HCT116 (cell line): ENCODE measurements at regions not wholly inside any gene's neighbourhood (a gene's known extent, or its start where the extent isn't known, plus 50 kb on each side); places are given as distances from the start of the nearest gene placed in this dataset.

Experiments
- ATAC-seq: fragments of 200-7000 bp; cut with Tn5 transposase; 2 replicates; pipeline ENCODE4 v1.9.1; 2020; ENCODE audit warnings: mild to moderate bottlenecking, moderate library complexity
- BruUV-seq: library from RNA; stranded (reverse); fragments of 400-500 nt; replicated peaks from 2 replicates; lab custom pipeline; 2021; lab: Mats Ljungman, UMichigan
- CTCF ChIA-PET: fragments of 300-600 bp; sonication (Branson Sonifier 250); formaldehyde crosslinking; loops from one replicate; lab custom pipeline; 2021; ENCODE audit warnings: antibody characterized with exemption; lab: Charles Lee
- POLR2A ChIA-PET: fragments of 300-600, 350-600 bp; sonication (Branson Sonifier 250); formaldehyde crosslinking; loops from one replicate; lab custom pipeline; 2021; ENCODE audit warnings: antibody characterized with exemption; lab: Charles Lee
- RAD21 ChIA-PET, 2 experiments: fragments of 300-600 bp; sonication (Branson Sonifier 250); formaldehyde crosslinking; loops; one replicate each; lab custom pipeline; 2023; ENCODE audit warnings: low total read pairs in 2 of 2; ENCODE audit not compliant: uncharacterized antibody in 2 of 2, unreplicated experiment in 2 of 2, low non-redundant PET in 1 of 2; lab: Charles Lee
- DNase-seq: peaks from one replicate; pipeline ENCODE4 v3.0.0-alpha.2; 2010; ENCODE audit warnings: low read depth, low spot score
- H2AFZ ChIP-seq: fragments of 200-600 bp; shearing (Covaris generic), sonication (generic); 2 replicates; pipeline ENCODE4 v1.6.1; 2017; ENCODE audit warnings: low read depth, mixed run types, mixed read lengths, antibody characterized with exemption, low read length; ENCODE audit not compliant: poor library complexity, severe bottlenecking
- H3K27ac ChIP-seq: 2 replicates; pipeline ENCODE4 v1.5.1; 2012; ENCODE audit warnings: low read depth, low read length
- H3K27me3 ChIP-seq: fragments of 200-600 bp; sonication (generic); 2 replicates; pipeline ENCODE4 v1.6.1; 2016; ENCODE audit warnings: mixed run types, low read length, mixed read lengths; ENCODE audit not compliant: insufficient read depth
- H3K36me3 ChIP-seq, 2 experiments: fragments of 200-500 bp in 1 of 2; fragments of 200-600 bp in 1 of 2; sonication (Bioruptor generic) in 1 of 2; sonication (generic) in 1 of 2; 2 replicates each; pipeline versions ENCODE4 v1.5.1 to v1.6.1; 2014 to 2016; ENCODE audit warnings: low read length in 2 of 2, inconsistent platforms in 1 of 2, mixed read lengths in 1 of 2, mixed run types in 1 of 2; ENCODE audit not compliant: insufficient read depth in 2 of 2, control insufficient read depth in 1 of 2
- H3K4me1 ChIP-seq, 2 experiments: fragments of 200-600 bp in 1 of 2; sonication (generic) in 1 of 2; 2 replicates each; pipeline versions ENCODE4 v1.5.1 to v1.6.1; 2012 to 2017; ENCODE audit warnings: low read length in 2 of 2, inconsistent platforms in 1 of 2, mild to moderate bottlenecking in 1 of 2, mixed read lengths in 1 of 2, mixed run types in 1 of 2, moderate library complexity in 1 of 2; ENCODE audit not compliant: insufficient read depth in 2 of 2, control insufficient read depth in 1 of 2
- H3K4me2 ChIP-seq: fragments of 200-600 bp; sonication (generic); 2 replicates; pipeline ENCODE4 v1.6.1; 2017; ENCODE audit warnings: mixed run types, low read length, mixed read lengths
- H3K4me3 ChIP-seq, 2 experiments: fragments of 200-600 bp in 1 of 2; sonication (generic) in 1 of 2; replicated peaks in 1 of 2; 2 replicates each; pipeline ENCODE4 v1.5.1; 2011 to 2016; ENCODE audit warnings: low read length in 2 of 2, control low read depth in 1 of 2, low read depth in 1 of 2, mild to moderate bottlenecking in 1 of 2, mixed read lengths in 1 of 2, mixed run types in 1 of 2
- H3K79me2 ChIP-seq: fragments of 200-600 bp; sonication (generic); 2 replicates; pipeline ENCODE4 v1.6.1; 2017; ENCODE audit warnings: mild to moderate bottlenecking, mixed run types, low read length, moderate library complexity, mixed read lengths; ENCODE audit not compliant: insufficient read depth
- H3K9ac ChIP-seq: fragments of 200-600 bp; sonication (generic); 2 replicates; pipeline ENCODE4 v1.6.1; 2016; ENCODE audit warnings: low read length, mixed read lengths
- H3K9me2 ChIP-seq: fragments of 200-600 bp; sonication (generic), shearing (Covaris generic); 2 replicates; pipeline ENCODE4 v1.6.1; 2017; ENCODE audit warnings: mixed run types, mild to moderate bottlenecking, moderate library complexity; ENCODE audit not compliant: insufficient read depth
- H3K9me3 ChIP-seq, 2 experiments: fragments of 200-500 bp in 1 of 2; fragments of 200-600 bp in 1 of 2; sonication (Bioruptor generic) in 1 of 2; sonication (generic) in 1 of 2; 2 replicates each; pipeline ENCODE4 v1.6.1; 2014 to 2017; ENCODE audit warnings: low read length in 2 of 2, mixed read lengths in 2 of 2, inconsistent platforms in 1 of 2, low read depth in 1 of 2, mild to moderate bottlenecking in 1 of 2, mixed run types in 1 of 2, moderate library complexity in 1 of 2; ENCODE audit not compliant: control insufficient read depth in 1 of 2, insufficient read depth in 1 of 2
- H4K20me1 ChIP-seq: fragments of 200-600 bp; sonication (generic), shearing (Covaris generic); 2 replicates; pipeline ENCODE4 v1.6.1; 2017; ENCODE audit warnings: mixed run types, mild to moderate bottlenecking, moderate library complexity; ENCODE audit not compliant: insufficient read depth
- CBX3 ChIP-seq: IDR thresholded peaks from 2 replicates; pipeline ENCODE4 v1.6.1; 2012; ENCODE audit warnings: low read depth
- CTCF ChIP-seq, 3 experiments: fragments of 200-600 bp in 1 of 3; sonication (generic) in 1 of 3; IDR thresholded peaks in 2 of 3; conservative IDR thresholded peaks in 1 of 3; 2 replicates each; pipeline ENCODE4 v1.5.1; 2012 to 2017; ENCODE audit warnings: low read depth in 2 of 3, low read length in 2 of 3, antibody characterized with exemption in 1 of 3, borderline replicate concordance in 1 of 3, control low read depth in 1 of 3, mild to moderate bottlenecking in 1 of 3, mixed read lengths in 1 of 3, mixed run types in 1 of 3, moderate library complexity in 1 of 3; ENCODE audit not compliant: insufficient read depth in 1 of 3
- EGR1 ChIP-seq: IDR thresholded peaks from 2 replicates; pipeline ENCODE4 v1.6.1; 2012; ENCODE audit warnings: low read depth
- EZH2 ChIP-seq: fragments of 200-600 bp; sonication (generic); IDR thresholded peaks from 2 replicates; pipeline ENCODE4 v1.6.1; 2017; ENCODE audit warnings: antibody characterized with exemption, mixed run types
- FOSL1 ChIP-seq: IDR thresholded peaks from 2 replicates; pipeline ENCODE4 v1.6.1; 2012; ENCODE audit warnings: low read depth
- JUND ChIP-seq: IDR thresholded peaks from 2 replicates; pipeline ENCODE4 v1.6.1; 2012
- POLR2AphosphoS5 ChIP-seq: IDR thresholded peaks from 2 replicates; pipeline ENCODE4 v1.6.1; 2011; ENCODE audit warnings: mild to moderate bottlenecking, low read depth, low read length, moderate library complexity
- REST ChIP-seq: IDR thresholded peaks from 2 replicates; pipeline ENCODE4 v1.6.1; 2012; ENCODE audit warnings: low read depth
- SIN3A ChIP-seq: IDR thresholded peaks from 2 replicates; pipeline ENCODE4 v1.6.1; 2012; ENCODE audit warnings: low read depth
- SP1 ChIP-seq: IDR thresholded peaks from 2 replicates; pipeline ENCODE4 v1.6.1; 2012; ENCODE audit warnings: low read depth
- SRF ChIP-seq: IDR thresholded peaks from 2 replicates; pipeline ENCODE4 v1.6.1; 2012; ENCODE audit warnings: low read depth
- YY1 ChIP-seq: IDR thresholded peaks from 2 replicates; pipeline ENCODE4 v1.6.1; 2011; ENCODE audit warnings: low read length, low read depth, moderate library complexity, mild to moderate bottlenecking; ENCODE audit not compliant: insufficient replicate concordance; ENCODE audit errors: extremely low read depth
- ZFX ChIP-seq: fragments of 450-650 bp; IDR thresholded peaks from 2 replicates; pipeline ENCODE4 v1.6.1; 2017
- ZNF274 ChIP-seq: fragments of 200-500 bp; sonication (Bioruptor generic); IDR thresholded peaks from 2 replicates; pipeline ENCODE4 v1.6.1; 2014; ENCODE audit warnings: mild to moderate bottlenecking, low read depth, low read length, inconsistent platforms
- intact Hi-C: fragments of 100-400 bp; cut with micrococcal nuclease; formaldehyde crosslinking; loops from 2 replicates; pipeline ENCODE4 v1.10.0; 2022
- TF ChIP-seq, protein P1 (sequence below): IDR thresholded peaks from 2 replicates; pipeline ENCODE4 v1.6.1; 2012
- TF ChIP-seq, protein P2 (sequence below): IDR thresholded peaks from 2 replicates; pipeline ENCODE4 v1.6.1; 2012

- no peaks in the 10 kb centered on the region; the same call in 1 of the 2 replicates for H3K27me3 ChIP-seq
- intact Hi-C loops: no loop called here
- POLR2A ChIA-PET: no interaction called here
- no peaks in the 10 kb centered on the region for H3K4me1 ChIP-seq
- H3K9me3 ChIP-seq: no peaks in the 10 kb centered on the region
- H3K4me3 ChIP-seq: no peak overlapping the region
- CTCF ChIA-PET: no interaction called here
- no peaks in the 10 kb centered on the region for H3K9me2 ChIP-seq
- no peaks in the 10 kb centered on the region for H3K79me2 ChIP-seq
- RAD21 ChIA-PET: no interaction called here
- H3K4me2 ChIP-seq: no peak overlapping the region
- ATAC-seq (no peak), DNase-seq (no peak)
- no peaks in the 10 kb centered on the region for H3K36me3 ChIP-seq
- TF ChIP-seq SIN3A (no peak), CBX3 (no peak), EZH2 (no peak), ZFX (no peak)
- TF ChIP-seq, all 23 proteins: peak for 0
- H3K9ac ChIP-seq: no peak overlapping the region
- no TSS peak for BruUV-seq
- no peak overlapping the region for H2AFZ ChIP-seq
- H4K20me1 ChIP-seq: no peaks in the 10 kb centered on the region
- no peak overlapping the region for H3K27ac ChIP-seq
These were observed 78.5 kb downstream of the SIPA1L2 start for GRCh38 chr1:232551386-232551785.

DNA sequence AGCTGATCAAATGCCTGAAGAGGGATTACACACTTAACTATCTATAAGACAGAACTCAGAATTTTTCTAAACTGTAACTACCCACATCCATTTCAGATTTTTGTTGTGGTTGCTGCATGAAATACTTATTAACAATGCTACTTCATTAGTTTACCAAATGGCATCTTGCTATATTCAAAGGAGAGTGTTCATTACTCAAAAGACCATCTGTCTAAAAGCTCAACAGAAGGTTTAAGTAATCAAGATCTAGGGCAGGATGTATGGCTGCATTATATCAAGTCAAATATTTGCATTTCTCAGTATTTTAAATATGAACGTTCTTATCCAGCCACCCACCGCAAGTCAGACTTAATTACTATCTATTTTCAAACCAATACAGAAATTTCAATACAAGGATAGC, 79.9 kb downstream of the SIPA1L2 start:
- Histone ChIP-seq H3K36me3 (no peaks in the 10 kb centered on the region), H2AFZ (no peak overlapping the region), H3K9ac (no peak overlapping the region), H3K9me2 (no peaks in the 10 kb centered on the region), H3K4me1 (no peaks in the 10 kb centered on the region), H3K9me3 (no peaks in the 10 kb centered on the region), H3K27me3 (no peaks in the 10 kb centered on the region; the same call in 1 of the 2 replicates), H3K4me3 (no peak overlapping the region), H3K79me2 (no peaks in the 10 kb centered on the region), H3K27ac (no peak overlapping the region), H4K20me1 (no peaks in the 10 kb centered on the region), H3K4me2 (no peak overlapping the region)
- ChIA-PET RAD21 (no interaction called here), POLR2A (no interaction called here), CTCF (no interaction called here)
- no TSS peak for BruUV-seq
- no peak for DNase-seq
- ATAC-seq: no peak
- intact Hi-C loops: no loop called here
- no peak for TF ChIP-seq CTCF (IDR thresholded peaks at IDR 0.05 in 2 of 3, conservative IDR thresholded peaks at IDR 0.05 in 1 of 3; ENCODE audit: borderline replicate concordance in 1 of 3, insufficient read depth in 1 of 3, low read depth in 2 of 3, low read length in 2 of 3)
- TF ChIP-seq, protein P1, sequence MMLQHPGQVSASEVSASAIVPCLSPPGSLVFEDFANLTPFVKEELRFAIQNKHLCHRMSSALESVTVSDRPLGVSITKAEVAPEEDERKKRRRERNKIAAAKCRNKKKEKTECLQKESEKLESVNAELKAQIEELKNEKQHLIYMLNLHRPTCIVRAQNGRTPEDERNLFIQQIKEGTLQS: no peak
- no peak for TF ChIP-seq YY1
- no peak for TF ChIP-seq SRF
- no peak for TF ChIP-seq REST
- TF ChIP-seq EGR1: no peak
- TF ChIP-seq CBX3: no peak
- TF ChIP-seq, protein P2, sequence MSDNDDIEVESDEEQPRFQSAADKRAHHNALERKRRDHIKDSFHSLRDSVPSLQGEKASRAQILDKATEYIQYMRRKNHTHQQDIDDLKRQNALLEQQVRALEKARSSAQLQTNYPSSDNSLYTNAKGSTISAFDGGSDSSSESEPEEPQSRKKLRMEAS: no peak
- no peak for TF ChIP-seq POLR2AphosphoS5
- TF ChIP-seq JUND: no peak
- no peak for TF ChIP-seq FOSL1
- no peak for TF ChIP-seq ZNF274
- TF ChIP-seq SP1: no peak
